MM.1S (cell line): ENCODE measurements at regions not wholly inside any gene's neighbourhood (a gene's known extent, or its start where the extent isn't known, plus 50 kb on each side); places are given as distances from the start of the nearest gene placed in this dataset.

Experiments
- DNase-seq: peaks from one replicate; pipeline ENCODE4 v3.0.0-alpha.2; 2015
- H2AFZ ChIP-seq: fragments of 300-600 bp; sonication (generic); 2 replicates; pipeline ENCODE4 v1.6.0; 2016; ENCODE audit warnings: antibody characterized with exemption, low read length
- H3F3A ChIP-seq: fragments of 300-600 bp; sonication (generic); 2 replicates; pipeline ENCODE4 v1.6.1; 2016; ENCODE audit warnings: mild to moderate bottlenecking, antibody characterized with exemption, low read length, moderate library complexity, mixed read lengths; ENCODE audit not compliant: insufficient read depth
- H3K27ac ChIP-seq: fragments of 300-600 bp; sonication (generic); 2 replicates; pipeline ENCODE4 v1.5.1; 2016; ENCODE audit warnings: mild to moderate bottlenecking, low read length
- H3K27me3 ChIP-seq: fragments of 300-600 bp; sonication (generic); replicated peaks from 2 replicates; pipeline ENCODE4 v1.6.0; 2016; ENCODE audit warnings: low read length; ENCODE audit not compliant: insufficient read depth
- H3K36me3 ChIP-seq: fragments of 300-600 bp; sonication (generic); replicated peaks from 2 replicates; pipeline ENCODE4 v1.6.1; 2016; ENCODE audit warnings: mild to moderate bottlenecking, low read length, mixed read lengths; ENCODE audit not compliant: insufficient read depth
- H3K4me1 ChIP-seq: fragments of 300-600 bp; sonication (generic); 2 replicates; pipeline ENCODE4 v1.6.1; 2016; ENCODE audit warnings: low read length, mixed read lengths
- H3K4me2 ChIP-seq: fragments of 300-600 bp; sonication (generic); 2 replicates; pipeline ENCODE4 v1.6.0; 2016; ENCODE audit warnings: low read depth, low read length
- H3K4me3 ChIP-seq: fragments of 300-600 bp; sonication (generic); 2 replicates; pipeline ENCODE4 v1.5.1; 2016; ENCODE audit warnings: low read length, mixed read lengths
- H3K79me2 ChIP-seq: fragments of 300-600 bp; sonication (generic); 2 replicates; pipeline ENCODE4 v1.6.1; 2016; ENCODE audit warnings: mixed run types, low read length, mixed read lengths
- H3K9ac ChIP-seq: fragments of 300-600 bp; sonication (generic); 2 replicates; pipeline ENCODE4 v1.6.1; 2016; ENCODE audit warnings: low read length, mixed read lengths
- H3K9me2 ChIP-seq: fragments of 300-600 bp; sonication (generic); replicated peaks from 2 replicates; pipeline ENCODE4 v1.6.1; 2016; ENCODE audit warnings: mild to moderate bottlenecking, low read length, mixed read lengths; ENCODE audit not compliant: insufficient read depth
- H3K9me3 ChIP-seq: fragments of 300-600 bp; sonication (generic); replicated peaks from 2 replicates; pipeline ENCODE4 v1.6.1; 2016; ENCODE audit warnings: mild to moderate bottlenecking, low read length, mixed read lengths; ENCODE audit not compliant: insufficient read depth
- H4K20me1 ChIP-seq: fragments of 300-600 bp; sonication (generic); 2 replicates; pipeline ENCODE4 v1.6.1; 2016; ENCODE audit warnings: mild to moderate bottlenecking, low read length, moderate library complexity, mixed read lengths; ENCODE audit not compliant: insufficient read depth
- EZH2 ChIP-seq: fragments of 300-600 bp; sonication (generic); optimal IDR thresholded peaks from 2 replicates; pipeline ENCODE3; 2017; ENCODE audit warnings: low read depth, mild to moderate bottlenecking, antibody characterized with exemption, low read length, mixed read lengths
- EZH2phosphoT487 ChIP-seq: fragments of 300-600 bp; sonication (generic); IDR thresholded peaks from 2 replicates; pipeline ENCODE4 v1.6.1; 2018; ENCODE audit warnings: antibody characterized with exemption, low read length
- TF ChIP-seq, protein P1 (sequence below): fragments of 300-600 bp; sonication (generic); IDR thresholded peaks from 2 replicates; pipeline ENCODE4 v1.5.1; 2016; ENCODE audit warnings: antibody characterized with exemption, low read length, mixed read lengths

DNA sequence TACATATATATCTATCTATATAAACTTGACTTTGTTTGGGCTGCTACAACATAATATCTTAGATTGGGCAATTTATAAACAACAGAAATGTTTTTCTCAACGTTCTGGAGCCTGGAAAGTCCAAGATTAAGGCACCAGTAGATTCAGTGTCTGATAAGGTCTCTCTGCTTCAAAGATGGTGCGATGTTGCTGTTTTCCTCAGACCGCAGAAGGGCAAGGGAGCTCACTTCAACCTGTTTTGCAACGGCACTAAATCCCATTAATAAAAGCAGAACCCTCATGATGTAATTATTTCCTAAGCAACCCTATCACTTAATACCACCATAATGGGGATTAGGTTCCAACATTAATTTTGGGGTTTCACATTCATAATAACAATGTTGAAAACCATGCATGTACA, 1134.8 kb downstream of the NSUN3 start:
- TF ChIP-seq, protein P1, sequence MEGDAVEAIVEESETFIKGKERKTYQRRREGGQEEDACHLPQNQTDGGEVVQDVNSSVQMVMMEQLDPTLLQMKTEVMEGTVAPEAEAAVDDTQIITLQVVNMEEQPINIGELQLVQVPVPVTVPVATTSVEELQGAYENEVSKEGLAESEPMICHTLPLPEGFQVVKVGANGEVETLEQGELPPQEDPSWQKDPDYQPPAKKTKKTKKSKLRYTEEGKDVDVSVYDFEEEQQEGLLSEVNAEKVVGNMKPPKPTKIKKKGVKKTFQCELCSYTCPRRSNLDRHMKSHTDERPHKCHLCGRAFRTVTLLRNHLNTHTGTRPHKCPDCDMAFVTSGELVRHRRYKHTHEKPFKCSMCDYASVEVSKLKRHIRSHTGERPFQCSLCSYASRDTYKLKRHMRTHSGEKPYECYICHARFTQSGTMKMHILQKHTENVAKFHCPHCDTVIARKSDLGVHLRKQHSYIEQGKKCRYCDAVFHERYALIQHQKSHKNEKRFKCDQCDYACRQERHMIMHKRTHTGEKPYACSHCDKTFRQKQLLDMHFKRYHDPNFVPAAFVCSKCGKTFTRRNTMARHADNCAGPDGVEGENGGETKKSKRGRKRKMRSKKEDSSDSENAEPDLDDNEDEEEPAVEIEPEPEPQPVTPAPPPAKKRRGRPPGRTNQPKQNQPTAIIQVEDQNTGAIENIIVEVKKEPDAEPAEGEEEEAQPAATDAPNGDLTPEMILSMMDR: no peak
- TF ChIP-seq EZH2: no peak
- no peak for TF ChIP-seq EZH2phosphoT487
- no peak for DNase-seq

GRCh38 chr3:95200384-95200783, 1137.5 kb downstream of the NSUN3 start:
- Histone ChIP-seq H3F3A (no peaks in the 10 kb centered on the region), H3K4me1 (no peaks in the 10 kb centered on the region), H3K4me2 (no peak overlapping the region), H3K27ac (no peak overlapping the region), H3K9me3 (no peaks in the 10 kb centered on the region), H3K79me2 (no peaks in the 10 kb centered on the region), H3K4me3 (no peak overlapping the region), H4K20me1 (no peaks in the 10 kb centered on the region), H3K27me3 (no peaks in the 10 kb centered on the region), H3K9ac (no peak overlapping the region), H2AFZ (no peak overlapping the region), H3K9me2 (no peaks in the 10 kb centered on the region), H3K36me3 (no peaks in the 10 kb centered on the region)
- DNase-seq: no peak
- TF ChIP-seq EZH2: no peak

More for the DNA sequence above, 1134.8 kb downstream of the NSUN3 start:
- H3K4me2 ChIP-seq: no peak overlapping the region
- no peaks in the 10 kb centered on the region for H3F3A ChIP-seq
- H2AFZ ChIP-seq: no peak overlapping the region
- no peaks in the 10 kb centered on the region for H3K9me3 ChIP-seq
- no peaks in the 10 kb centered on the region for H4K20me1 ChIP-seq
- no peaks in the 10 kb centered on the region for H3K4me1 ChIP-seq
- H3K4me3 ChIP-seq: no peak overlapping the region
- no peaks in the 10 kb centered on the region for H3K36me3 ChIP-seq
- H3K9me2 ChIP-seq: no peaks in the 10 kb centered on the region
- no peaks in the 10 kb centered on the region for H3K79me2 ChIP-seq
- no peak overlapping the region for H3K27ac ChIP-seq
- no peak overlapping the region for H3K9ac ChIP-seq
- H3K27me3 ChIP-seq: no peaks in the 10 kb centered on the region

DNA sequence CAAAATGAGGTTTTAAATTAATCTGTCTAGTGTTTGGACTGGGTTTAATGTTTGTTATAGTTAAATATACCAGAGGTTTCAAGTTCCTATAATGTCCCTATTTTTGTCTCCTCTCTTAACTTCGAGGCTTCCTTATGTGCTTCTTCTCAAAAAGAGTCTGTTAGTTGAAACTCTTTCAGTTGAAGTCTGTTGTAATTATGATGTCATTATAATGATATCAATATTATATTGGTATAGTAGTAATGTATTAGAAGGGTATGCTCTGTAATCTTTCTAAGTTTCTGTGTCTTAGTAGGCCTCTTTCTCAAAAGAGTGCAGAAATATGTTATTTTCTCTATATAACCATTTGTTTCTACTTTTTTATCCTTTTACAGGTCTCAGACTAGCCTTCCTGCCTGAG, 1148.0 kb downstream of the NSUN3 start:
- H3K27ac ChIP-seq: no peak overlapping the region
- no peaks in the 10 kb centered on the region for H3K27me3 ChIP-seq
- H3K4me3 ChIP-seq: no peak overlapping the region
- H3K36me3 ChIP-seq: no peaks in the 10 kb centered on the region
- no peak overlapping the region for H3K4me2 ChIP-seq
- no peaks in the 10 kb centered on the region for H3K9me2 ChIP-seq
- no peak overlapping the region for H3K9ac ChIP-seq
- H3K79me2 ChIP-seq: no peaks in the 10 kb centered on the region
- TF ChIP-seq, protein P1: no peak
- TF ChIP-seq EZH2phosphoT487 (no peak), EZH2 (no peak)
- H4K20me1 ChIP-seq: no peaks in the 10 kb centered on the region
- no peaks in the 10 kb centered on the region for H3F3A ChIP-seq
- H3K4me1 ChIP-seq: no peaks in the 10 kb centered on the region
- no peaks in the 10 kb centered on the region for H3K9me3 ChIP-seq
- DNase-seq: no peak
- no peak overlapping the region for H2AFZ ChIP-seq

DNA sequence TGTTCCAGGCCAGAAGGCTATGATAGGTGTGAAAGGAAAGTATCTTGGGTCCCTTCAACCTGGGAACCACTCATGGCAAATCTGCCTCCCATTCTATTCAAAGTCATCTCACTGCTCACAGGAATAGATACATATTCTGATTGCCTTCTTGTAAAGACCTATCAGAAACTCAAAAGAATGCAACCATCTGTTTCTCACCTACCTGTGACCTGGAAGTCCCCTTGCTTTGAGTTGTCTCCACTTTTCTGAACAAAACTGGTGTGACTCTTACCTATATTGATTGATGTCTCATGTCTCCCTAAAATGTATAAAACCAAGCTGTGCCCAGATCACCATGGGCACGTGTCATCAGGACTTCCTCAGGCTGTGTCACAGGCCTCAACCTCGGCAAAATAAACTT, 1149.3 kb downstream of the NSUN3 start:
- Histone ChIP-seq H2AFZ (no peak overlapping the region), H3K36me3 (no peaks in the 10 kb centered on the region), H3K4me1 (no peaks in the 10 kb centered on the region), H3F3A (no peaks in the 10 kb centered on the region), H3K4me3 (no peak overlapping the region), H3K79me2 (no peaks in the 10 kb centered on the region), H3K4me2 (no peak overlapping the region), H3K27me3 (no peaks in the 10 kb centered on the region), H3K9me2 (no peaks in the 10 kb centered on the region), H3K9me3 (no peaks in the 10 kb centered on the region), H3K9ac (no peak overlapping the region), H3K27ac (no peak overlapping the region), H4K20me1 (no peaks in the 10 kb centered on the region)
- TF ChIP-seq, protein P1: no peak
- TF ChIP-seq EZH2phosphoT487: no peak
- no peak for TF ChIP-seq EZH2
- no peak for DNase-seq
